T-helper 1 cell treated with Interleukin-12 subunit alpha and Interleukin-12 subunit beta and Interleukin-4 antibody, amounts not matched to agents 30 μg/mL and 1 μg/mL, for 36 hours (primary cell): ENCODE measurements at regions not wholly inside any gene's neighbourhood (a gene's known extent, or its start where the extent isn't known, plus 50 kb on each side); places are given as distances from the start of the nearest gene placed in this dataset.

Experiments used
- H3K27ac Mint-ChIP-seq: one replicate; pipeline ENCODE4 v1.8.0; 2021; ENCODE audit warnings: mild to moderate bottlenecking, mixed read lengths
- H3K27me3 Mint-ChIP-seq: one replicate; pipeline ENCODE4 v1.8.0; 2021; ENCODE audit warnings: low read depth, mixed read lengths
- H3K36me3 Mint-ChIP-seq: one replicate; pipeline ENCODE4 v1.8.0; 2021; ENCODE audit warnings: low read depth, mixed read lengths
- H3K4me1 Mint-ChIP-seq: one replicate; pipeline ENCODE4 v1.8.0; 2021; ENCODE audit warnings: low read depth, mixed read lengths
- H3K4me3 Mint-ChIP-seq: one replicate; pipeline ENCODE4 v1.8.0; 2021; ENCODE audit warnings: mild to moderate bottlenecking, moderate library complexity, mixed read lengths
- H3K9me3 Mint-ChIP-seq: one replicate; pipeline ENCODE4 v1.8.0; 2021; ENCODE audit warnings: mixed read lengths

GRCh38 chr7:156234192-156234591, 406.4 kb upstream of the RNF32 start:
- no peaks in the 10 kb centered on the region for H3K36me3 Mint-ChIP-seq
- no peak overlapping the region for H3K27ac Mint-ChIP-seq
- no peaks in the 10 kb centered on the region for H3K9me3 Mint-ChIP-seq
- no peaks in the 10 kb centered on the region for H3K27me3 Mint-ChIP-seq
- no peak overlapping the region for H3K4me3 Mint-ChIP-seq
- H3K4me1 Mint-ChIP-seq, result no peaks in the 10 kb centered on the region

- H3K4me1 Mint-ChIP-seq, result no peaks in the 10 kb centered on the region
- H3K9me3 Mint-ChIP-seq, result no peaks in the 10 kb centered on the region
- H3K27ac Mint-ChIP-seq, result no peak overlapping the region
- H3K36me3 Mint-ChIP-seq, result no peaks in the 10 kb centered on the region
- H3K4me3 Mint-ChIP-seq, result no peak overlapping the region
- no peaks in the 10 kb centered on the region for H3K27me3 Mint-ChIP-seq
Observed at GRCh38 chr7:156232931-156233705, 407.5 kb upstream of the RNF32 start.

GRCh38 chr7:156230576-156230975, 410.0 kb upstream of the RNF32 start:
- H3K27me3 Mint-ChIP-seq, result no peaks in the 10 kb centered on the region
- H3K4me3 Mint-ChIP-seq, result no peak overlapping the region

GRCh38 chr7:156224833-156225225, 412.6 kb upstream of the SHH start:
- Mint-ChIP-seq H3K27me3 (no peaks in the 10 kb centered on the region), H3K36me3 (no peaks in the 10 kb centered on the region), H3K27ac (no peak overlapping the region), H3K4me1 (no peaks in the 10 kb centered on the region), H3K9me3 (no peaks in the 10 kb centered on the region), H3K4me3 (no peak overlapping the region)

More at GRCh38 chr7:156230576-156230975, 410.0 kb upstream of the RNF32 start:
- Mint-ChIP-seq H3K9me3 (no peaks in the 10 kb centered on the region), H3K27ac (no peak overlapping the region), H3K36me3 (no peaks in the 10 kb centered on the region), H3K4me1 (no peaks in the 10 kb centered on the region)

GRCh38 chr7:156223935-156224832, 411.9 kb upstream of the SHH start:
- no peaks in the 10 kb centered on the region for H3K27me3 Mint-ChIP-seq
- H3K4me3 Mint-ChIP-seq, result no peak overlapping the region

GRCh38 chr7:156222611-156223010, 410.3 kb upstream of the SHH start:
- Mint-ChIP-seq H3K9me3 (no peaks in the 10 kb centered on the region), H3K4me1 (no peaks in the 10 kb centered on the region), H3K27me3 (no peaks in the 10 kb centered on the region), H3K27ac (no peak overlapping the region), H3K36me3 (no peaks in the 10 kb centered on the region), H3K4me3 (no peak overlapping the region)

More at GRCh38 chr7:156223935-156224832, 411.9 kb upstream of the SHH start:
- H3K9me3 Mint-ChIP-seq, result no peaks in the 10 kb centered on the region
- no peaks in the 10 kb centered on the region for H3K4me1 Mint-ChIP-seq
- no peaks in the 10 kb centered on the region for H3K36me3 Mint-ChIP-seq
- no peak overlapping the region for H3K27ac Mint-ChIP-seq

GRCh38 chr7:156222151-156222550, 409.9 kb upstream of the SHH start:
- Mint-ChIP-seq H3K4me1 (no peaks in the 10 kb centered on the region), H3K27me3 (no peaks in the 10 kb centered on the region), H3K4me3 (no peak overlapping the region), H3K36me3 (no peaks in the 10 kb centered on the region), H3K9me3 (no peaks in the 10 kb centered on the region), H3K27ac (no peak overlapping the region)

GRCh38 chr7:156220701-156221100, 408.4 kb upstream of the SHH start:
- Mint-ChIP-seq H3K4me3 (no peak overlapping the region), H3K4me1 (no peaks in the 10 kb centered on the region), H3K9me3 (no peaks in the 10 kb centered on the region), H3K27me3 (no peaks in the 10 kb centered on the region), H3K27ac (no peak overlapping the region), H3K36me3 (no peaks in the 10 kb centered on the region)

GRCh38 chr7:156220078-156220605, 407.9 kb upstream of the SHH start:
- Mint-ChIP-seq H3K4me3 (no peak overlapping the region), H3K4me1 (no peaks in the 10 kb centered on the region), H3K9me3 (no peaks in the 10 kb centered on the region), H3K27me3 (no peaks in the 10 kb centered on the region), H3K36me3 (no peaks in the 10 kb centered on the region), H3K27ac (no peak overlapping the region)

- Mint-ChIP-seq H3K4me1 (no peaks in the 10 kb centered on the region), H3K27ac (no peak overlapping the region), H3K36me3 (no peaks in the 10 kb centered on the region), H3K4me3 (no peak overlapping the region), H3K27me3 (no peaks in the 10 kb centered on the region), H3K9me3 (no peaks in the 10 kb centered on the region)
Observed at GRCh38 chr7:156219307-156220077, 407.2 kb upstream of the SHH start.

GRCh38 chr7:156218544-156219306, 406.5 kb upstream of the SHH start:
- Mint-ChIP-seq H3K9me3 (no peaks in the 10 kb centered on the region), H3K4me1 (no peaks in the 10 kb centered on the region), H3K27ac (no peak overlapping the region), H3K36me3 (no peaks in the 10 kb centered on the region), H3K27me3 (no peaks in the 10 kb centered on the region), H3K4me3 (no peak overlapping the region)

- no peaks in the 10 kb centered on the region for H3K9me3 Mint-ChIP-seq
- H3K36me3 Mint-ChIP-seq, result no peaks in the 10 kb centered on the region
- H3K4me3 Mint-ChIP-seq, result no peak overlapping the region
- H3K4me1 Mint-ChIP-seq, result no peaks in the 10 kb centered on the region
- no peaks in the 10 kb centered on the region for H3K27me3 Mint-ChIP-seq
- H3K27ac Mint-ChIP-seq, result no peak overlapping the region
Observed at GRCh38 chr7:156217803-156218202, 405.5 kb upstream of the SHH start.

GRCh38 chr7:156209087-156209486, 396.8 kb upstream of the SHH start:
- H3K4me1 Mint-ChIP-seq, result no peaks in the 10 kb centered on the region

GRCh38 chr7:156207306-156207705, 395.0 kb upstream of the SHH start:
- Mint-ChIP-seq H3K27me3 (no peaks in the 10 kb centered on the region), H3K36me3 (no peaks in the 10 kb centered on the region), H3K27ac (no peak overlapping the region), H3K4me1 (no peaks in the 10 kb centered on the region), H3K9me3 (no peaks in the 10 kb centered on the region), H3K4me3 (no peak overlapping the region)

More at GRCh38 chr7:156209087-156209486, 396.8 kb upstream of the SHH start:
- Mint-ChIP-seq H3K9me3 (no peaks in the 10 kb centered on the region), H3K27ac (no peak overlapping the region), H3K4me3 (no peak overlapping the region), H3K36me3 (no peaks in the 10 kb centered on the region), H3K27me3 (no peaks in the 10 kb centered on the region)
